Fibroblast of gingiva (primary cell): ENCODE measurements at regions not wholly inside any gene's neighbourhood (a gene's known extent, or its start where the extent isn't known, plus 50 kb on each side); places are given as distances from the start of the nearest gene placed in this dataset.
"Not testable (repeated sequence)": the region's sequence is repeated elsewhere in the genome, so short reads cannot be mapped to it uniquely, and the experiment has no call there.

ENCODE experiments used
- DNase-seq: peaks from one replicate; pipeline ENCODE4 v3.0.0-alpha.2; 2011; ENCODE audit warnings: low read depth

GRCh38 chr12:91533366-91533765 is 350.7 kb upstream of the DCN start:
- no peak for DNase-seq

DNA sequence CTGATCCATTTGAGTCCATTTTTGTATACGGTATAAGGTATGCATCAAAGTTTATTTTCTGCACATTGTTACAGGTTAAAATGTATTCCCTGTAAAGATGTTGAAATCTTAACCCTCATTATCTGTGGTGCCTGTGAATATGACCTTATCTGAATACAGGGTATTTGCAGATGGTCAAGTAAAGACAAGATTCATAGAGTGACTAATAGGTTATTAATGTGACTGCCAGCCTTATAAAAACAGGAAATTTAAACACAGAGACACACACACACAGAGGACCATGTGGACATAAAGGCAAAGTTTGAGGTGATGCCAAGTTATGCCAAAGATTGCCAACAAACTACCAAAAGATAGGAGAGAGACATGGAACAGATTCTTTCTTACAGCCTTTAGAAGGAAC is 347.2 kb upstream of the DCN start:
- peak; percentile 20 for DNase-seq

DNA sequence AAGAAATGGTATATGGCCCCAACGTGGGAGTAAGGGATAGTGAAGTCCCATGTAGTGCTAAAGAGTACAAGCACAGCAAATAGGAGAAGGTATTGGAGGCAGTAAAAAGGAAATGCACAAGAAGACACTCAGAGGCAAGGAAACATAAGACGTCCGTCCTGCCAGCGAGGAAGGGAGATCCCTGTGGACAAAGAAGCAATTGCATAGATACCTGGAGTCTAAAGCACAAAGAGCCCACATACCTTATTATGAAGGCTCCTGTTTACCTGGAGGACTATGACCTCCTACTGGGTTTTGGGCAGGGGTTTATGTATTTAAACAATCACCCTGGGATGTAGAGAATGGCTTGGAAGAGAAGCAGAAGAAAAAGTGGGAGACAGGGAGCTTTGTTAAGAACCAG is 341.2 kb upstream of the DCN start:
- DNase-seq, result no peak

GRCh38 chr12:91516695-91517047 is 334.1 kb upstream of the DCN start:
- no peak for DNase-seq

DNA sequence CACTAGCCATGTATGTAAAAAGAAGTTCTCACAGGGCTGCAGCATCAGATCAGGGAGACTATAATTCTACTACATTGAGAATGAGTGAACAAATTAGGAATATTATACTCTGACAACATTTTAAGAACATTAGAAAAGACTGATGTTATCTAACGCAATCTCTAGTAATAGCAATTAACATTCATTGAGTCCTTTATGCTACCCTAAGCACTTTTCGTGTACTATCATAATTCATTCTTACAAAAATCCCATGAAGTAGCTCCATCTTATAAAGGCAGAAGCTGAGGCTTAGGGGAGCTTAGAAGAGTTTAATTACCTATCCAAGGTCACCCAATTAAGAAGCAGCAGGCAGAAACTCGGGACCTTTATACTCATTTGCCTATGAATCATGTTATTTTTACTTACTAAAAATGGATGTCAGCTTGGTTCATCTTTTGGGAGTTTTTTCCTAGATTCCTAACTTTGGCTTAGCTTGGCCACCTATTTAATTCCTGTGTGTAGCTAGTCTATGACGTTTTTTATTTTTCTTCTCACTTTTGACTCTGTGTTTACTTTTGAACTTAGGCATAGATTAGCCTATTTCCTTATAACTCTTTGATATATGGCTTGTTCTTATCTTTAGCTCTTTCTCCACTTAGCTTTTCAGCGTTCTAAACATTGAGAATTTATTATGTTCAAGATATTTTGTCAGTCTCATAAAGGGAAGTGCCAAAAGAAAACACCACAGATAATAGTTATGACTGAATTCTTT is 333.5 kb upstream of the DCN start:
- DNase-seq, result no peak

DNA sequence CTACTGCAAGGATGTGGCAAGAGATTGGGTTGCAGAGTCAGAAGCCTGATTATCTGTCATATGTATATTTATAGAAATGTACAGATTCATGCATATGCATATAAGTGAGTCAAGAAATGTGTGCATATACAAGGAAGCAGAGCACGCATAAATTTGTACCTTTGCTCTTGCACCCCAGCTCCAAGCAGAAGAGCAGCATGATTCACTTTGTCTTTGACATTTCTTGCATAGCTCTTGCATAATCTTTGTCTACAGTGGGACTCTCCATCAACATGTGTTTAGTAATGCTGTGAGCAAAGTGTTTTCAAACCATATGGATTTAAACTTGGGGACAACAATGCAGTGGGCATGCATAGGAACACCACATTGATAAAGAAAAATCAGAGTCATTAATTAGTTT is 330.7 kb upstream of the DCN start:
- no peak for DNase-seq

GRCh38 chr12:91511795-91512420 is 329.3 kb upstream of the DCN start:
- no peak for DNase-seq

- no peak for DNase-seq
These were observed 325.1 kb upstream of the DCN start for GRCh38 chr12:91507754-91508153.

DNA sequence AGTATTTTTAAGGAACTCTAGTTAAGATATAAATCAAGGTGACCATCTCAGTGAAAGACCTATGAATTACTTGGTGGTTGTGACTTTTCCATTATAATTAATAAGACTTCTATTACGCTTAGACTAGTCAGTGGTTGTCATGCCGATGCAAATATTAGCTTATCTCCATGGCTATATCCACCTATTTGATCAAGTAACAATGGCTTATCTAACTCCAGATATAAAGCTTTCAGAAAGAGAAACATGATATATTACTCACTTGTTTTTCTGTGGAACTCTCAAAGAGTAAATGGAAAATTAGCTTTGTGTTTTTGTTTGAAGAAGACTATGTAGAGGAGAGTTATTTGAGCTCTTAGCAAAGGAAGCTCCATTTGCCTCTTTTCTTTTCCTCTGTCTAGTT is 323.8 kb upstream of the DCN start:
- no peak for DNase-seq

- DNase-seq, result no peak
These were observed 322.4 kb upstream of the DCN start for GRCh38 chr12:91505006-91505405.

- no peak for DNase-seq
These were observed 319.6 kb upstream of the DCN start for GRCh38 chr12:91502208-91502607.

DNA sequence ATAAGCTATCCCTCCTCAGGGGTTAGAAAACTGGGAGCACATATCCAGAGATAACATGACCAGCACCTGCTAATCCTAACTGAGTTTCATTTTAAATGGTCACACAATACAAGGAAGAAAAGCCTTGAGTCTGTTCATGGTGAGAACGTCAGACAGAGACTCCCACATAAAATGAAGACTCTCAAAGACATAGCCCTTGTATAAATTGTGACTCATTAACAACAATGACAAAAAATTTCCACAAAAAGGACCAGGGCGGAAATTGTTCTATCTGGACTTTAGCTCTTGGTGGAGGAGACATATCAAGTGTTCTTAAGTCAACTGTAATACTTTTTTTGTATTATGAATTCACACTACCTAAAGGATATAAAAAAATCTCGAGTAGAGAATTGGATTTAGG is 313.7 kb upstream of the DCN start:
- no peak for DNase-seq

DNA sequence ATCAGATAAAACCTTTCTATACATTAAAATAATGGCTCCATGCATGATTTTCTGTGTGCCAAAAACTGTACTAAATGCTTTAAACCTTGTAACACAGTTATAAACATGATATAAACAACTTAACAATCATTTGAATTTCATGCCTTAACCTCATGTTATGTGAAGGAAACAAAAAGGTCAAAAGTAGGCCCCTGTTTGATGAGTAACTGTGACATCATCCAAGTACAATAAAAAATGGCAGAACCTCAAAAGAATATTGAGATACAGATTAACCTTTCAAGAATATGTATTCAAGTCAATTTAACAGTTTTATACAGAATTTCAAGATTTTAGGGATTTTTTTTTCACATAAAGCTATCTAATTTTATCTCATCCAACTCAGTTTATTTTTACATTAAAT is 310.7 kb upstream of the DCN start:
- no peak for DNase-seq

- DNase-seq, result no peak
These were observed 310.0 kb upstream of the DCN start for GRCh38 chr12:91492648-91493047.

GRCh38 chr12:91490667-91491311 is 308.2 kb upstream of the DCN start:
- DNase-seq, result no peak

DNA sequence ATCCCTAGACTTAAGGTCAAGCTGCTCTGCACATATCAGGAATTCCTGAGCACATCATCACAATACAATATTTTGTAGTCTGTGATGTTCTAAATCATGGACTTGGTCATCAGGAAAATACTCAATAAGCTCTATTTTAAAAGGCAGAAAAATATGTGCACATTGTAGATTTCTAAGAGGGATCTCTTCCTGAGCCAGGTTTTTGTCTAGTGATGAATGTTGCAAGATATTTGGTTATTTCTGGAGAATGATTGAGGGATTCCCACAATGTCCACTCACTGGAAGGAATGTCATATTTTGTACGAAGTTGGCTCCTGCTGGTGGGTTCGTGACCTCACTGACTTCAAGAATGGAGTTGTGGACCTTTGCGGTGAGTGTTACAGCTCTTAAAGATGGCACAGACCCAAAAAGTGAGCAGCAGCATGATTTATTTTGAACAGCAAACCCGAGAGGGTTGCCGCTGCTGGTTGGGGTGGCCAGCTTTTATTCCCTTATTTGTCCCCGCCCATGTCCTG is 300.9 kb upstream of the DCN start:
- no peak for DNase-seq

GRCh38 chr12:91482231-91482630 is 299.6 kb upstream of the DCN start:
- DNase-seq, result no peak

DNA sequence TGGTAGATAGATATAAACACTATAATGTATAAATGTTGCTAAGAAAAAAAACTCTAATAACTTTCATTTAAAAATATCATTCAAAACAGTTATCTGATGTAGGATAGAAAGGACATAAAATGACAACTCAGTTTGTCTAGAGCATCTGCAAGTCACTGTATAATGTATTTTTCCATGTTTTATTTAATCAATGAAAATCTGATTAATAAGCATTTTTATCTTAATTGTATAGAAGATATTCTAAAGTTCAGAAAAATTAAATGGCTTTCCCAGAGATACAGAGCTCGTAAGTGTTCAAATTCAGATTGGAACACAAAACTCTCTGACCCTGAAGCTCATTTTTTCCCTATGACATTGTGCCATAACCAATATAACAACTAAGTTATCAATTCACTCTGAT is 295.9 kb upstream of the DCN start:
- DNase-seq, result no peak

DNA sequence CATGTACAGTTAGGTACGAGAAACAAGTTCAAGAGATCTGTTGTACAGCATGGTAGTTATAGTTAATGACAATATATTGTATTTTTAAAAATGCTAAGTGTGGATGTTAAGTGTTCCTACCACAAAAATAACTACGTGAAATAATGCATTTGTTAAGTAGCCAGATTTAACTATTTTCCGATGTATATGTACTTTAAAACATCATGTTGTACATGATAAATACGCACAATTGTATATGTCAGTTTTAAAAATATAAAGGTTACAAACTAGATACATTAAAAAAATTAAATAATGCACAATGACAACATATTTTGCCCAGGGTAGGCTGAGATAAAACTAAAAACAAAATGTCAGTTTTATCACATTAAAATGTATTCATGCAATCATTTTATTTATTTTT is 285.1 kb upstream of the DCN start:
- DNase-seq, result no peak

- DNase-seq, result no peak
These were observed 278.4 kb upstream of the DCN start for GRCh38 chr12:91461061-91461460.

DNA sequence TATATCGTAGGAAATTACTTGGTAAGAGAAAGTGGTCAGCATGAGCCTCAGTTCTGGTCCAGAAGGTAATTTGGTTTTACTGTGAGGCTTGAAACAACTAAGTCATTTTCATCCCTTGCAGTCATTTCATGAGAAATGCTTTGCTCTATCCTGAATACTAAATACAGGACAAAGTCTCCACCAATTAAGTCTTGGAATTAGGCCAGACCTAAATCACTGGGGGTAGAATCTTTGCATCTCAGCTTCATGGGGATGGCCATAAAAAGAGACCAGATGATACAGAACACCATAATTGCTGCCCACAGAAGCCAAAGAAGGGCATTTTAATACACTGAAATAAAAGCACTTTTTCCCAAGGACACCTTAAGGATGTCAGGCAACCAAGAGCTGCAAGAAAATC is 277.9 kb upstream of the DCN start:
- DNase-seq, result no peak

DNA sequence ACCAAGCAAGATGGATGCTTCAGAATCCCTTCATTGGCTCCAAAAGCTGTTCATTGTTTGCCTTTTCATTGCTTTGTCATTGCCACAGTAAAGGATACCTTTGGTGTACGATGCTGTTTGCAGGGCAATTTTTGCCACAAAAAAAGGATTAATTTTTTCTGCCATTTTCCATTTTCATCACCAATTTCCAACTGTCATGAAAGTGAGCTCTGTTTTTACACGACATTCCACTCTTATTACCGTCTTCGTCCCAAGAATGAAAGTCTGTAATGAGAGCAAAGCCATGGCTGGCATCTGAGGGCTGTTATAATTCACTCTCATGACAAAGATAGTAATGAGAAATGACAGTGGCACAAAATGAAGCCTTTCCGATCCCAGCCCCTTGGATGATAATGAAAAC is 272.7 kb upstream of the DCN start:
- no peak for DNase-seq

DNA sequence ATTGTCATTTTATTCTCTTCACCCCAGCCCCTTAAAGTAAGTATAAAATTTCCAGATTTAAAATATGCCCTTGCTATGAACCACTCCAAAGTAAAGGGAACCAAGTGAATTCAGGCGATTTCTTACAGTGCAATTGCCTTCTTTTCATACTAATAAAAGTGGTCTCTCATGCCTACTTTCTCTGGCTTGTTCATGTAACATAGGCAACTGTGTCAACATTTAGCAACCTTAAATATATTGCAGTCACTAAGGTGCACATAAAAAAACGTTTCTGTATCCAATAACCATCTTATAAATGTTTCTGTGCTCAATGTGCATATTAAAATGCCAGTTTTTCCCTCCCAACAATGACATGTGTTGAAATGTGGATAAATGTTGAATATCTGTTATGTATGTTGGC is 271.6 kb upstream of the DCN start:
- no peak for DNase-seq

DNA sequence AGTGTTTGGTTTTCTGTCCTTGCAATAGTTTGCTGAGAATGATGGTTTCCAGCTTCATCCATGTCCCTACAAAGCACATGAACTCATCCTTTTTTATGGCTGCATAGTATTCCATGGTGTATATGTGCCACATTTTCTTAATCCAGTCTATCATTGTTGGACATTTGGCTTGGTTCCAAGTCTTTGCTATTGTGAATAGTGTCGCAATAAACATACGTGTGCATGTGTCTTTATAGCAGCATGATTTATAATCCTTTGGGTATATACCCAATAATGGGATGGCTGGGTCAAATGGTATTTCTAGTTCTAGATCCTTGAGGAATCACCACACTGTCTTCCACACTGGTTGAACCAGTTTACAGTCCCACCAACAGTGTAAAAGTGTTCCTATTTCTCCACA is 269.8 kb upstream of the DCN start:
- not testable (repeated sequence) for DNase-seq
